OCI-LY1 (cell line): ENCODE measurements at regions not wholly inside any gene's neighbourhood (a gene's known extent, or its start where the extent isn't known, plus 50 kb on each side); places are given as distances from the start of the nearest gene placed in this dataset.

Source experiments
- CTCF ChIP-seq: fragments of 200-600 bp; sonication (generic), shearing (Covaris generic); IDR thresholded peaks from 2 replicates; pipeline ENCODE4 v1.5.1; 2017; ENCODE audit warnings: mild to moderate bottlenecking, antibody characterized with exemption, low read length, moderate library complexity, mixed read lengths
- EZH2 ChIP-seq: fragments of 200-600 bp; sonication (generic), shearing (Covaris generic); IDR thresholded peaks from 2 replicates; pipeline ENCODE4 v1.8.0; 2017; ENCODE audit warnings: borderline replicate concordance, mixed run types, mild to moderate bottlenecking, antibody characterized with exemption, low read length, moderate library complexity, mixed read lengths

- TF ChIP-seq CTCF (no peak), EZH2 (no peak)
These were observed 108.1 kb upstream of the AADACL2 start for GRCh38 chr3:151625586-151625985.
